H1 (cell line): ENCODE measurements at regions not wholly inside any gene's neighbourhood (a gene's known extent, or its start where the extent isn't known, plus 50 kb on each side); places are given as distances from the start of the nearest gene placed in this dataset.

ENCODE experiments used
- CTCF ChIA-PET: fragments of 300-600 bp; sonication (Branson Sonifier 250); formaldehyde crosslinking; loops from one replicate; lab custom pipeline; 2021; ENCODE audit not compliant: partially characterized antibody; lab: Charles Lee
- POLR2A ChIA-PET: fragments of 300-600 bp; sonication (Branson Sonifier 250); formaldehyde crosslinking; loops from one replicate; lab custom pipeline; 2021; ENCODE audit warnings: inconsistent platforms; ENCODE audit not compliant: partially characterized antibody; lab: Charles Lee
- DNase-seq, 2 experiments: peaks; one replicate each; pipeline versions ENCODE4 v3.0.0 to v3.0.0-alpha.2; 2010 to 2022; ENCODE audit warnings: low spot score in 2 of 2, low read depth in 1 of 2, mixed read lengths in 1 of 2
- FAIRE-seq: peaks from 2 replicates; lab custom pipeline; 2011; peaks lifted over from hg19 to GRCh38; lab: Jason Lieb, UNC
- H2AFZ ChIP-seq: 2 replicates; pipeline ENCODE4 v1.8.1; 2012; ENCODE audit warnings: low read length, inconsistent platforms
- H2AK5ac ChIP-seq: 2 replicates; pipeline ENCODE4 v1.6.1; 2013; ENCODE audit warnings: low read depth, low read length
- H2BK120ac ChIP-seq: replicated peaks from 2 replicates; pipeline ENCODE3; 2013; ENCODE audit warnings: low read depth, low read length, inconsistent platforms
- H2BK12ac ChIP-seq: 2 replicates; pipeline ENCODE4 v1.6.1; 2013; ENCODE audit warnings: low read depth, low read length
- H2BK15ac ChIP-seq: 2 replicates; pipeline ENCODE4 v1.6.1; 2013; ENCODE audit warnings: low read length
- H2BK20ac ChIP-seq: 2 replicates; pipeline ENCODE4 v1.6.1; 2013; ENCODE audit warnings: low read length
- H2BK5ac ChIP-seq: 2 replicates; pipeline ENCODE4 v1.6.1; 2013; ENCODE audit warnings: low read depth, low read length
- H3K14ac ChIP-seq: 2 replicates; pipeline ENCODE4 v1.6.1; 2013; ENCODE audit warnings: inconsistent platforms; ENCODE audit not compliant: insufficient read length
- H3K18ac ChIP-seq: 2 replicates; pipeline ENCODE4 v1.6.1; 2013; ENCODE audit warnings: low read length; ENCODE audit errors: extremely low read depth
- H3K23ac ChIP-seq: 2 replicates; pipeline ENCODE4 v1.6.1; 2013; ENCODE audit warnings: inconsistent platforms; ENCODE audit not compliant: insufficient read length
- H3K23me2 ChIP-seq: 2 replicates; pipeline ENCODE4 v1.6.1; 2013; ENCODE audit warnings: low read depth, low read length
- H3K27ac ChIP-seq: 2 replicates; pipeline ENCODE4 v1.6.1; 2011; ENCODE audit warnings: low read depth, low read length, inconsistent platforms
- H3K27me3 ChIP-seq, 4 experiments: replicated peaks in 1 of 4; 1 replicate in 1 of 4; 2 replicates in 3 of 4; pipeline versions ENCODE4 v1.6.1 to v1.8.1; 2011 to 2013; ENCODE audit warnings: low read length in 3 of 4, mild to moderate bottlenecking in 3 of 4, inconsistent platforms in 2 of 4, mixed read lengths in 2 of 4, moderate library complexity in 1 of 4; ENCODE audit not compliant: control insufficient read depth in 3 of 4, insufficient read depth in 3 of 4; ENCODE audit errors: extremely low read depth in 1 of 4
- H3K36me3 ChIP-seq, 4 experiments: 2 replicates each; pipeline versions ENCODE4 v1.6.1 to v1.8.1; 2011 to 2013; ENCODE audit warnings: mild to moderate bottlenecking in 4 of 4, low read length in 3 of 4, moderate library complexity in 2 of 4, control low read depth in 1 of 4, inconsistent platforms in 1 of 4; ENCODE audit not compliant: insufficient read depth in 4 of 4, control insufficient read depth in 2 of 4
- H3K4ac ChIP-seq: replicated peaks from 2 replicates; pipeline ENCODE3; 2013; ENCODE audit warnings: low read length, low read depth, mixed read lengths, inconsistent platforms; ENCODE audit not compliant: insufficient read length
- H3K4me1 ChIP-seq, 4 experiments: replicated peaks in 1 of 4; 1 replicate in 1 of 4; 2 replicates in 3 of 4; pipeline versions ENCODE4 v1.6.1 to v1.8.1; 2011 to 2013; ENCODE audit warnings: low read length in 3 of 4, inconsistent platforms in 2 of 4, mixed read lengths in 1 of 4; ENCODE audit not compliant: insufficient read depth in 4 of 4, control insufficient read depth in 3 of 4
- H3K4me2 ChIP-seq, 2 experiments: 2 replicates each; pipeline versions ENCODE4 v1.6.1 to v1.8.1; 2011 to 2013; ENCODE audit warnings: low read depth in 2 of 2, low read length in 2 of 2, control low read depth in 1 of 2, inconsistent platforms in 1 of 2, mild to moderate bottlenecking in 1 of 2; ENCODE audit not compliant: insufficient read depth in 1 of 2
- H3K4me3 ChIP-seq, 4 experiments: fragments of 200-600, 300-600 bp in 1 of 4; sonication (generic), shearing (Covaris generic), sonication (Bioruptor Twin) in 1 of 4; 2 replicates each; pipeline versions ENCODE4 v1.5.1 to v1.8.1; 2011 to 2016; ENCODE audit warnings: low read length in 4 of 4, low read depth in 3 of 4, control low read depth in 2 of 4, inconsistent platforms in 2 of 4, mild to moderate bottlenecking in 2 of 4, mixed read lengths in 1 of 4, moderate library complexity in 1 of 4; ENCODE audit not compliant: insufficient read depth in 2 of 4; ENCODE audit errors: extremely low read depth in 1 of 4
- H3K56ac ChIP-seq: replicated peaks from 2 replicates; pipeline ENCODE3; 2013; ENCODE audit warnings: low read depth, mild to moderate bottlenecking, mixed read lengths, low read length, inconsistent platforms; ENCODE audit not compliant: insufficient read length
- H3K79me1 ChIP-seq: 2 replicates; pipeline ENCODE4 v1.6.1; 2013; ENCODE audit warnings: low read depth, low read length, control low read depth
- H3K79me2 ChIP-seq, 2 experiments: 2 replicates each; pipeline versions ENCODE4 v1.6.1 to v1.8.1; 2012 to 2013; ENCODE audit warnings: low read length in 2 of 2, mild to moderate bottlenecking in 2 of 2, inconsistent platforms in 1 of 2; ENCODE audit not compliant: insufficient read depth in 2 of 2, control insufficient read depth in 1 of 2
- H3K9ac ChIP-seq, 4 experiments: replicated peaks in 1 of 4; 1 replicate in 1 of 4; 2 replicates in 3 of 4; pipeline versions ENCODE4 v1.6.1 to v1.8.1; 2011 to 2013; ENCODE audit warnings: low read depth in 3 of 4, low read length in 3 of 4, control low read depth in 2 of 4, mild to moderate bottlenecking in 2 of 4, moderate library complexity in 2 of 4, inconsistent platforms in 1 of 4; ENCODE audit errors: extremely low read depth in 1 of 4
- H3K9me3 ChIP-seq, 2 experiments: 2 replicates each; pipeline versions ENCODE4 v1.6.1 to v1.8.1; 2012 to 2013; ENCODE audit warnings: mild to moderate bottlenecking in 2 of 2, moderate library complexity in 2 of 2, control low read depth in 1 of 2, inconsistent platforms in 1 of 2, low read depth in 1 of 2, low read length in 1 of 2, mixed read lengths in 1 of 2; ENCODE audit not compliant: insufficient read depth in 2 of 2
- H4K20me1 ChIP-seq, 2 experiments: replicated peaks in 1 of 2; 2 replicates each; pipeline versions ENCODE3 to v1.8.1; 2011 to 2013; ENCODE audit warnings: inconsistent platforms in 2 of 2, low read length in 2 of 2, mild to moderate bottlenecking in 1 of 2; ENCODE audit not compliant: insufficient read depth in 2 of 2, control insufficient read depth in 1 of 2
- H4K5ac ChIP-seq: 2 replicates; pipeline ENCODE4 v1.6.1; 2013; ENCODE audit warnings: low read length, low read depth, mixed read lengths, inconsistent platforms; ENCODE audit not compliant: insufficient read length
- H4K8ac ChIP-seq: 2 replicates; pipeline ENCODE4 v1.8.0; 2013; ENCODE audit warnings: mild to moderate bottlenecking, moderate library complexity, low read length, inconsistent platforms; ENCODE audit not compliant: insufficient read depth; ENCODE audit errors: extremely low read depth
- H4K91ac ChIP-seq: replicated peaks from 2 replicates; pipeline ENCODE3; 2013; ENCODE audit warnings: low read length, mixed read lengths, inconsistent platforms; ENCODE audit not compliant: insufficient read length
- BACH1 ChIP-seq: IDR thresholded peaks from 2 replicates; pipeline ENCODE4 v1.6.1; 2012; ENCODE audit warnings: low read length, improper control_type of control experiment
- CEBPB ChIP-seq: IDR thresholded peaks from 2 replicates; pipeline ENCODE4 v1.6.1; 2012; ENCODE audit warnings: low read depth, low read length
- CHD1 ChIP-seq: IDR thresholded peaks from 2 replicates; pipeline ENCODE4 v1.6.1; 2012; ENCODE audit warnings: low read depth, low read length, improper control_type of control experiment
- EGR1 ChIP-seq: IDR thresholded peaks from 2 replicates; pipeline ENCODE4 v1.6.1; 2011; ENCODE audit warnings: low read depth, low read length, borderline replicate concordance
- EP300 ChIP-seq, 2 experiments: IDR thresholded peaks; 1 replicate in 1 of 2; 2 replicates in 1 of 2; pipeline ENCODE4 v1.6.1; 2011 to 2012; ENCODE audit warnings: low read depth in 2 of 2, low read length in 2 of 2, mild to moderate bottlenecking in 2 of 2, borderline replicate concordance in 1 of 2, inconsistent platforms in 1 of 2, moderate library complexity in 1 of 2
- JUN ChIP-seq: IDR thresholded peaks from 2 replicates; pipeline ENCODE4 v1.6.1; 2011; ENCODE audit warnings: low read depth, mild to moderate bottlenecking, improper control_type of control experiment, low read length
- JUND ChIP-seq: IDR thresholded peaks from 2 replicates; pipeline ENCODE4 v1.6.1; 2011; ENCODE audit warnings: mild to moderate bottlenecking, improper control_type of control experiment, low read length
- POU5F1 ChIP-seq: IDR thresholded peaks from 2 replicates; pipeline ENCODE4 v1.6.1; 2011; ENCODE audit warnings: low read depth, mild to moderate bottlenecking, low read length, moderate library complexity
- TAF1 ChIP-seq: IDR thresholded peaks from 2 replicates; pipeline ENCODE4 v1.6.1; 2011; ENCODE audit warnings: mild to moderate bottlenecking, low read depth, low read length
- WGBS, 2 experiments: shearing (Covaris generic) in 1 of 2; methylation state at CpG; one replicate each; pipeline versions ENCODE4 v1.1.6 to v1.1.7; 2013 to 2015; ENCODE audit warnings: low lambda C conversion rate in 2 of 2, mixed read lengths in 2 of 2, inconsistent platforms in 1 of 2, low coverage in 1 of 2, missing lambda C conversion rate in 1 of 2; ENCODE audit not compliant: insufficient replicate concordance in 2 of 2, insufficient coverage in 1 of 2, insufficient read length in 1 of 2; ENCODE audit errors: extremely low coverage in 1 of 2, missing lambda C conversion rate in 1 of 2; 5-methylcytosine and 5-hydroxymethylcytosine counted together
- TF ChIP-seq, protein P1 (sequence below): IDR thresholded peaks from 2 replicates; pipeline ENCODE4 v1.6.1; 2012; ENCODE audit warnings: inconsistent platforms

DNA sequence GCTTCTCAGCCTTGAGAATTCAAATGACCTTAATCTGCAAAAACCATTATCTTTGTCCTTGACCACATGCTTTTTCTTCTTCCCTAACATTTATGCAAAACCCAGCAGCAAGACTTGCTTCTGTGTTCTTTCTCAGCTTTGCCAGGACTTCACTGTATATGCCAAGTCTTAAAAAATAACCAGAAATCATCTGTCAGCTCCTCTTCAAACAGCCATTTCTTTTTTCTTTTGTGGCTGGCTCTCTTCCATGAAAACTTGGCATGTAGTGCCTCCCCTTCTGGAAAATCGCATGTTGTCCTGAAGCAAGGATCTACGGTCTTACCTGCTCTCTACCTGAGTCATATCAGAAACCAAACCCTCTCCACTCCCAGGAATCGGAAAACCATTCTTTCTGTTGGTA, 364.9 kb downstream of the RPS29 start:
- no peak overlapping the region for H3K56ac ChIP-seq

More for the DNA sequence above, 364.9 kb downstream of the RPS29 start:
- Histone ChIP-seq H3K79me1 (no peaks in the 10 kb centered on the region), H4K20me1 (no peaks in the 10 kb centered on the region), H2BK15ac (no peak overlapping the region), H2AK5ac (no peak overlapping the region), H3K27me3 (no peaks in the 10 kb centered on the region), H4K5ac (no peak overlapping the region), H3K79me2 (no peaks in the 10 kb centered on the region), H3K14ac (no peak overlapping the region), H3K4me1 (no peaks in the 10 kb centered on the region), H3K4me2 (no peak overlapping the region), H2BK20ac (no peak overlapping the region), H3K18ac (no peak overlapping the region), H3K23me2 (no peaks in the 10 kb centered on the region), H2BK120ac (no peak overlapping the region), H2BK12ac (no peak overlapping the region), H4K91ac (no peak overlapping the region), H4K8ac (no peak overlapping the region), H3K9ac (no peak overlapping the region), H3K27ac (no peak overlapping the region), H2AFZ (no peak overlapping the region), H3K4me3 (no peak overlapping the region), H3K9me3 (no peaks in the 10 kb centered on the region), H2BK5ac (no peak overlapping the region), H3K36me3 (no peaks in the 10 kb centered on the region), H3K23ac (no peak overlapping the region), H3K4ac (no peak overlapping the region)
- WGBS, 2 experiments: 67% methylated on average over 3 of the region's 3 CpGs; no CpG with 5 or more reads in 1 of the 2 experiments
- POLR2A ChIA-PET: no interaction called here
- FAIRE-seq (no peak), DNase-seq (no peak)
- TF ChIP-seq JUN (no peak), JUND (no peak), EP300 (IDR thresholded peaks at IDR 0.05; ENCODE audit: borderline replicate concordance in 1 of 2, low read depth in 2 of 2, low read length in 2 of 2) (no peak), TAF1 (no peak), POU5F1 (no peak), EGR1 (no peak), CHD1 (no peak), CEBPB (no peak), BACH1 (no peak)
- TF ChIP-seq, protein P1, sequence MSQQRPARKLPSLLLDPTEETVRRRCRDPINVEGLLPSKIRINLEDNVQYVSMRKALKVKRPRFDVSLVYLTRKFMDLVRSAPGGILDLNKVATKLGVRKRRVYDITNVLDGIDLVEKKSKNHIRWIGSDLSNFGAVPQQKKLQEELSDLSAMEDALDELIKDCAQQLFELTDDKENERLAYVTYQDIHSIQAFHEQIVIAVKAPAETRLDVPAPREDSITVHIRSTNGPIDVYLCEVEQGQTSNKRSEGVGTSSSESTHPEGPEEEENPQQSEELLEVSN: no peak
- CTCF ChIA-PET: interaction anchor here (0.5 kb wide), 1 partner anchor 9 kb away, joined by 3 read pairs; no protein-coding TSS in a partner anchor
